Activated CD8-positive, alpha-beta memory T cell treated with anti-CD3 and anti-CD28 coated beads for 24 hours (primary cell): ENCODE measurements at regions not wholly inside any gene's neighbourhood (a gene's known extent, or its start where the extent isn't known, plus 50 kb on each side); places are given as distances from the start of the nearest gene placed in this dataset.

ENCODE experiments used
- DNase-seq: peaks from one replicate; pipeline ENCODE4 v3.0.0-alpha.2; 2020

GRCh38 chr11:70712471-70712870, 314.1 kb downstream of the CTTN start:
- no peak for DNase-seq

- no peak for DNase-seq
These were observed 314.9 kb downstream of the CTTN start for GRCh38 chr11:70713086-70713835.

DNA sequence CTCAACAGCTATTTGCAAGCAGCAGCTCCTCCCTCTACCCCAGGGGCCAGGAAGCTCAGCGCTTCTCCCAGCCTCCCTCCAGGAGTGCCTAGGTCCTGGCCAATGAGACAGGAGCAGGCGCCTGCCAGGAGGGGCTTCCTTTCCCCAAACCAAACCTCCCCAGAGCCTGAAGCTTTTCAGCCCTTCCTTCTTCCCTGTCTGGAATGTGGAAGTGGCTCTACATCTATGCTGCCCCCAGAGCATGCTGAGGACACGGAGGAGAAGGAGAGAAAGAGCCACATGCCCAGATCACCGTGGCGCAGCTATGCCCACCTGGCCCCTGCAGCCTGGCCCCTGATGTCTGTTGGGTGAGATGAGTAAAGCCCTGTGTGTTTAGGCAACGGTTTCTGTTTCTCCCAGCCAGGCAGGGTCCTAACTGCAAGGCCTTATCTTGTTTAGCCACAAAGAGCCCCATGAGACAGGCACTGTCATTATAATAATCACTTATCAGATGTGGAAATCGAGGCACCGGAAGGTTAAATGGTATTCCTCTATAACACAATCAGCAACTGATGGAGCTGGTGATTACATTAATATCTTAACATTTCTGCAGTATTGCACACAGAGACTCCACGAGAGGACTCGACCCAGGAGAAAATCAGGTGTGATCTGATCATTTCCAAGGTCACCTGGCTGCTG, 315.8 kb downstream of the CTTN start:
- no peak for DNase-seq

GRCh38 chr11:70715166-70715951, 317.0 kb downstream of the CTTN start:
- DNase-seq, result no peak

DNA sequence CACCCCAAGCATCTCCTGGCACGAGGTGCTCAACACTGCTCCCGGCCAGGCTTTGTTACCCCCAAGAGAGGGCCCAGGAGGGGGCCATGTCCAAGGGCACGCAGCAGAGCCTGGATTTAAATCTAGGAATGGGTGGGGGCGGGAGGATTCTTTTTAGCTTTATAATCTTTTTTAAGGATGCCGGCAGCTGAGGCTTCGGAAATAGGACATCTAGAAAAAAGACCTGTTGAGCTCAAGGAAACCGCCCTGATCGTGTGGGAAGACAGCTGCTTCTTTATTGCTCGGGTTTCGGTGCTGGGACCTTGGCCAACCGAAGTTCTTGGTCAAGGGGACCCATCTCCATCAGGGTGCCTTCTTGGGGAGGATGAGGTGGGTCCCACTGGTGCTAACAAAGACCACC, 317.9 kb downstream of the CTTN start:
- no peak for DNase-seq

DNA sequence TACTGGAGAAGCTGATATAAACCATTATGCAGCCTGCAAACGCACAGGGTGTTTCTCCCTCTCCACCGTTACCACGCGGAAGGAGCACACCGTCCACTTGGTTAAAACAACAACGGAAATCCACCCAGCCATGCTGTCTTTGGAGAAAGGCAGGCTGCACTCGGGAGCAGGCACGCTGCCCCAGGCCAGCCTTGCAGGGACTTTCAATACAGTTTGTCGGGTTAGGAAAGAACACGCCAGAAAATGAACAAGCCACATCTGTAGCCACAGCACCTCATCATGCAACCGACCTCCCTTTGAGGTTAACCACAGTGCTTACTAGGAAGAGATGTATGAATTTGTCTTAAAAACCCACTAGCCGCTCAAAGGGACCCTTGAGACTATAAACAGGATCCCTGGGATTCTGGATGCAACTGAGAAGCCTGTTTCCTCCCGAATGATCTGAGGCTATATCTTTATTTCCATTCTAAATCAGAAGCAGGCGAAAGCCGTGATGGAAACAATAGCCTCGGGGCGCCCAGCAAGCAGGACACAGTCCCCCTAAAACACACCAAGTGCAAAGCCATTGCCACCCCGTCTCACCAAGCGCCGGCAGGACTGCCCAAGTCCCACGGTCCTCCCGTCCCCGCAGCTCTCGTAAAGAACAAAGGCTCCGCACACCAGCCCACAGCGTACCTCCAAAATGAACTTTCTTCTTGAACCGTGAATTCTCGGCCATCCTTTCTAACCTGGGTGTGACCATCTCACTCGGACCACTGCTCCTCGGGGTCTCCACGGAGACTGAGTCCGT, 318.9 kb downstream of the CTTN start:
- no peak for DNase-seq

DNA sequence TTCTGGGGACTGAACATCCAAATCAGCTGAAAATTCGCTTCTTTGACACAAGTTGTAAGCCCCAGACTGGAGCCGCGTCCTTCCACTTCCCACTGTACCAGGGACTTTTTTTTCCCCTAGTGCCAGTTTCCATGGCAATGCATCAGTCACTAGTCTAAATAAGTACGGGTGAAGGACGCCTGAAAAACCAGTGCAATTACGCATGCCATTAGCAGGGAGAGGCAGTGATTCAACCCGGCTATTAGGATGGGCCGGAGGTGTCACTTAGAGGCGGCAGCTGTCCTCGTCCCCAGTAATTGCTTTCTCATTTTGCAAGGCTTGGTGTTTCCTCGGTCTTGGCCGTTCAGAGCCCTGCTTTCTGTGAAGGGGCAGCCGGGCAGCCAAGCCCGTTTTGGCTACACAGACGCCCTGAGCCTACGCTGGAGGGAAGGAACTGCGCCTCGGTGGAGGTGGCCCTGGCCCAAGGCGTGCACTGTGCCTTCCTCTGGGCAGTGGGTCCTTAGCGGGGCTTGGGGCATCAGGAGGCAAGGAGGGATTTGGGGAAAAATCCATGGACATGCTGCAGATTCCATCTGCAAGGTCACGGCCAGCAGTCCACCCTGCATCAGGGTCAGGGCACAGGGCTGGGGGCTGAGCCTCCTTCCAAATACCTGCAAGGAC, 319.7 kb downstream of the CTTN start:
- no peak for DNase-seq

GRCh38 chr11:70719516-70719915, 321.2 kb downstream of the CTTN start:
- DNase-seq, result no peak

DNA sequence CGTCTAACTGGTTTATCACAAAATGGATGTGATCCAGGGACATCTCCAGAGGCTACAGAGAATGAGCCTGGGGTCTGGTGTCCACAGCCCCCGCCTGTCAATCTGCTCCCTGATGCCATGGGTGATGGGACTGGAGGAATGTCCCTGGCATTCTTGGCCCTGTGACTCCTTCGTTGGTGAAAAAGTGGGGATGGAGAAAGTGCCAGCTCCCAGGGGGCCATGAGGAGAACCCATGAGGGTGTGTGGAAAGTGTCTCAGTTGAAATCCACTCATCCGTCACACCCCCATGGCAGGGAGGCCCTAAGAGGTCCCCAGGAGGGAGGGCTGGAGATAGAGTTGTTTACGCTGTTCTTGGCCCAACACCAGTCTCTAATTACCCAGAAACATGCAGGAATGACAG, 322.0 kb downstream of the CTTN start:
- DNase-seq, result no peak

DNA sequence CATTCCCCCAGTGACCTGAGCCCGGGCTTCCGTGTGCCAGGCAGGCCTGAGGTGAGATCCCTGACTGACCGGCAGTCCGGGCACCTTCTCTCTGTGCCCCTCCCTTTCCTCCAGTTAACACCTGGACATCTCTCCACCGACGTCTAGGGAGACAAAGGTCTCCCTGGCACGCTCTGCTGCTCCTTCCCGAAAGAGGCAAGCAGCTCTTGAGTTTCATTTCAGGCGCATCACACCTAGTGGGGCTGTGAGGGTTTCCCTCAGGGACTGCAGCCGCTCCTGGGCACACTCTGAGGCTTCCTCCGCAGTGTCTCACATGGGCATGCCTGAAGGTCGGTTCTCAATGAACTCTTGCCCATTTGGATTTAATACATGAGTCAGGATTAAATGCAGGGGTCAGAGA, 322.7 kb downstream of the CTTN start:
- no peak for DNase-seq

DNA sequence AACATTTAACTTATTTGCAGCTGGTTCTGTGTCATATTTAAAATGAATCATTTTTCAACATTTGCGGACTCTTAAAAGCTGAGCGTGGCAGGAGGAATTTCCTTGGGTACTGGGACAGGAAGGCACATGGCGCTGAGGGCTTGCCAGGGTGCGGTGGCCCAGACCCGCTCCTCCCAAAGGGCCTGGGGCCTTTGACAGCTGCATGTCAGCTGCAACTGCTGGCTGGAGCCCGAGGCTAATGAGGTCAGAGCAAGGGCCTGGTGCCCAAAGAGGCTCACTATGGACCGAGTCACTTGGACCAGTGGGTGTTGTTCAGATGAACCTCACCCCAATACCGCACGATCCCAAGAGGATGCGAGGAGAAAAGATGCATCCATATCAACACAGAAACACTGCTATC, 326.9 kb downstream of the CTTN start:
- no peak for DNase-seq

DNA sequence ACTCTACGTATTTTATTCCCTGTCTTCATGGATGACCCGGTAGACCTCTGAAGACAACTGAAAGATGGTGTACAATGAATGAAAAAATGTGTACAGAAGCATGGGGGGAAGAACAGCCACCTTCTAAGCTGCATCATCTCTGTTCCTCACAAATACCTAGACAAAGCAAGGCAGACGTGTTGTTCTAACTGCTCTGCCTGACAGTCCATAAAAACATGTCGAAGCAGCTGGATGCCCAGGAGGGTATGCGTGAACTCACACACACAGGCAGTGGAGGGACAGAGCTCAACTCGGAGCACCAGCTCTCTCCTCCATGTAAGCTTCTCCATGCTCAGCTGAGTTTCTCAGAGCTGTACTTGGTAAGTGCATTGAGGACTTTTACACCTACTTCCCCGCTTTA, 327.4 kb downstream of the CTTN start:
- no peak for DNase-seq

DNA sequence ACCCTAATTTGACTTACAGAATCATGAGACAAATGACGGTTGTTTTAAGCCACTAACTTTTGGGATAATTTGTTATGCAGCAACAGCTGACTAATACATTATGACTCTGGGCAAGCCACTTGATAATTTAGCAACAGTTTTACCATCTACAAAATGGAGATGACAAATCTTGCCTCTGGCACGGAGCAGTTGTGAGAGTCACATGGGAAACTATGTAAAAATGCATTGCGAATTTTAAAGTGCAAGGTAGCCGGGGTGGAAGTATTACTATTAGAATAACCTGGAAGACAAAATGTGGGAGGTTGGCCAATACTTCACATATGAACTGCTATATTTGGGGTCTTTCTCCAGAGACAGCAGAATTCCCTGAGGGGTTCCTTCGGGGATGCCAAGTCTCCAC, 328.7 kb downstream of the CTTN start:
- DNase-seq, result no peak

- no peak for DNase-seq
These were observed 329.7 kb downstream of the CTTN start for GRCh38 chr11:70727899-70728620.

- DNase-seq, result no peak
These were observed 331.6 kb downstream of the CTTN start for GRCh38 chr11:70729949-70730348.

- DNase-seq, result no peak
These were observed 332.1 kb downstream of the CTTN start for GRCh38 chr11:70730411-70730810.

GRCh38 chr11:70731271-70732022, 333.1 kb downstream of the CTTN start:
- no peak for DNase-seq

DNA sequence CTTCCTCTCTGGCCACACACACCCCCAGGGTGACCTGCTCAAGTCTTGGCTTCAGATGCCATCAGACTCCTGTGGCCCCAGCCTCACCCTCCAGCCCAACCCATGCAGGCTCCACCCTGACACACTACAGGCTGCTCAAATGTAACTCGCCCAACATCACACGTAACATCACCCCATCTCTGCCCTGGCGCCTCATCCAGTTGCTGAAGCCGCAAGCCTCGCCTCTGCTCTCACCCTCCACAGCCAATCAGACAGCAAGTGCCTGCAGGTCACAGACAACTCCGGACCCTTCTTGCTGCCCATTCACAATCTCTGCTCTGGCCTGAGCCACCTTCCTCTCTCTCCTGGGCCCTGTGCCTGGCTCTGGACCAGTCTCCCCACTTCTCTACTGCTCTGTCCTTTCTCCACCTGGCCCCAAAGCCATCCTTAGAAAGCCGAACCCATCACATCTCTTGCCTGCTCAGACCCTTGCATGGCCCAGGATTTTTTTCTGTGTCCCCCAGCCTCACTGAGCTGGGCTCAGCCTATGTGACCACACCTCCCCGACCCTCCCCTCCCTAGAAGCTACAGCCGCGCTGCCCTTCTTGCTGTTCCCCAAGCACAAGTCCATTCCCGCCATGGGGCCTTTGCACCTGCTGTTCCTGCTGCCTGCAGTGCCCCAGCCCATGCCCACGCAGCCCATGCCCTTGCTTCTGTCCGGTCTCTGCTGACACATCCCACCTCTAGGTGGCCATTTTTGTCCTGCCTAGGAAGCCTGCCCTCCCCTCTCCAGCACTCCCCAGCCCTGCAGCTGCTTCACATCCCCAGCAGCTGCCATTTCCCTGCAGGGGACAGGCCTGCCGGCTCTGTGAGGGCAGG, 333.9 kb downstream of the CTTN start:
- no peak for DNase-seq

- no peak for DNase-seq
These were observed 334.5 kb downstream of the CTTN start for GRCh38 chr11:70732881-70733196.
